ENCODE measurements at regions not wholly inside any gene's neighbourhood (a gene's known extent, or its start where the extent isn't known, plus 50 kb on each side); places are given as distances from the start of the nearest gene placed in this dataset.

- no peak for DNase-seq
These were observed 93.5 kb upstream of the STK39 start for GRCh38 chr2:168340931-168341330.

GRCh38 chr2:168343586-168343985 lies 96.2 kb upstream of the STK39 start:
- no peak for DNase-seq

GRCh38 chr2:168344706-168345105 lies 97.3 kb upstream of the STK39 start:
- no peak for DNase-seq

- no peak for DNase-seq
These were observed 98.2 kb upstream of the STK39 start for GRCh38 chr2:168345601-168346000.

GRCh38 chr2:168346725-168347477 lies 99.5 kb upstream of the STK39 start:
- DNase-seq: no peak

GRCh38 chr2:168348076-168348475 lies 100.7 kb upstream of the STK39 start:
- no peak for DNase-seq

- no peak for DNase-seq
These were observed 103.0 kb upstream of the STK39 start for GRCh38 chr2:168350380-168350779.

GRCh38 chr2:168353251-168353650 lies 102.8 kb upstream of the CERS6 start:
- no peak for DNase-seq

GRCh38 chr2:168354499-168354898 lies 101.6 kb upstream of the CERS6 start:
- no peak for DNase-seq

GRCh38 chr2:168355121-168355520 lies 101.0 kb upstream of the CERS6 start:
- no peak for DNase-seq

GRCh38 chr2:168355779-168356476 lies 100.1 kb upstream of the CERS6 start:
- no peak for DNase-seq

GRCh38 chr2:168356477-168356835 lies 99.6 kb upstream of the CERS6 start:
- no peak for DNase-seq

GRCh38 chr2:168357797-168358472 lies 98.1 kb upstream of the CERS6 start:
- DNase-seq: no peak

- DNase-seq: no peak
These were observed 97.0 kb upstream of the CERS6 start for GRCh38 chr2:168359082-168359481.

- no peak for DNase-seq
These were observed 92.6 kb upstream of the CERS6 start for GRCh38 chr2:168363347-168364092.

GRCh38 chr2:168365094-168365621 lies 90.9 kb upstream of the CERS6 start:
- DNase-seq: no peak

- DNase-seq: no peak
These were observed 87.0 kb upstream of the CERS6 start for GRCh38 chr2:168369031-168369430.

GRCh38 chr2:168371273-168372019 lies 84.6 kb upstream of the CERS6 start:
- DNase-seq: no peak

- DNase-seq: no peak
These were observed 82.6 kb upstream of the CERS6 start for GRCh38 chr2:168373468-168373867.

- no peak for DNase-seq
These were observed 80.8 kb upstream of the CERS6 start for GRCh38 chr2:168375195-168375798.

GRCh38 chr2:168378960-168379669 lies 77.0 kb upstream of the CERS6 start:
- no peak for DNase-seq

Measured in NCI-H524 treated with DMSO at 0.1 percent for 48 hours (cell line).